ENCODE measurements at regions not wholly inside any gene's neighbourhood (a gene's known extent, or its start where the extent isn't known, plus 50 kb on each side); places are given as distances from the start of the nearest gene placed in this dataset.

- H3K27ac ChIP-seq (ENCODE audit: low read length): no peak overlapping the region
- H3K9me3 ChIP-seq (ENCODE audit: control insufficient read depth, low read length): no peaks in the 10 kb centered on the region
- 70% methylated on average over 5 of the region's 5 CpGs for WGBS
- no peaks in the 10 kb centered on the region for H3K4me1 ChIP-seq (ENCODE audit: control insufficient read depth, insufficient read depth, low read length)
- no peak for DNase-seq
- no peak for ATAC-seq
- intact Hi-C loops (cut with DNase I): no loop called here
- no peaks in the 10 kb centered on the region for H3K27me3 ChIP-seq (ENCODE audit: control insufficient read depth, insufficient read depth)
- no peak overlapping the region for H3K4me3 ChIP-seq (ENCODE audit: low read length)
Observed at GRCh38 chr12:113640837-113641236, 169.2 kb upstream of the LHX5 start.

GRCh38 chr12:113639474-113639873, 167.8 kb upstream of the LHX5 start:
- H3K4me1 ChIP-seq (ENCODE audit: control insufficient read depth, insufficient read depth, low read length): no peaks in the 10 kb centered on the region
- no peak overlapping the region for H3K27ac ChIP-seq (ENCODE audit: low read length)
- ATAC-seq (no peak), DNase-seq (no peak)
- no peak overlapping the region for H3K4me3 ChIP-seq (ENCODE audit: low read length)
- H3K9me3 ChIP-seq (ENCODE audit: control insufficient read depth, low read length): no peaks in the 10 kb centered on the region
- 84% methylated on average over 10 of the region's 10 CpGs for WGBS
- H3K27me3 ChIP-seq (ENCODE audit: control insufficient read depth, insufficient read depth): no peaks in the 10 kb centered on the region
- intact Hi-C loops (cut with DNase I): no loop called here

- Histone ChIP-seq H3K4me3 (ENCODE audit: low read length) (no peak overlapping the region), H3K27ac (ENCODE audit: low read length) (no peak overlapping the region), H3K4me1 (ENCODE audit: control insufficient read depth, insufficient read depth, low read length) (no peaks in the 10 kb centered on the region), H3K27me3 (ENCODE audit: control insufficient read depth, insufficient read depth) (no peaks in the 10 kb centered on the region), H3K9me3 (ENCODE audit: control insufficient read depth, low read length) (no peaks in the 10 kb centered on the region)
- intact Hi-C loops (cut with DNase I): no loop called here
- WGBS: 14% methylated on average over 10 of the region's 11 CpGs
- DNase-seq (no peak), ATAC-seq (no peak)
Observed at GRCh38 chr12:113638460-113638775, 166.7 kb upstream of the LHX5 start.

- H3K9me3 ChIP-seq (ENCODE audit: control insufficient read depth, low read length): peaks cover 4% of the 10 kb centered on the region
- 42% methylated on average over 8 of the region's 8 CpGs for WGBS
- H3K4me1 ChIP-seq (ENCODE audit: control insufficient read depth, insufficient read depth, low read length): no peaks in the 10 kb centered on the region
- ATAC-seq (no peak), DNase-seq (no peak)
- no peak overlapping the region for H3K4me3 ChIP-seq (ENCODE audit: low read length)
- no peaks in the 10 kb centered on the region for H3K27me3 ChIP-seq (ENCODE audit: control insufficient read depth, insufficient read depth)
- intact Hi-C loops (cut with DNase I): no loop called here
- no peak overlapping the region for H3K27ac ChIP-seq (ENCODE audit: low read length)
Observed at GRCh38 chr12:113634982-113635381, 163.3 kb upstream of the LHX5 start.

GRCh38 chr12:113634474-113634873, 162.8 kb upstream of the LHX5 start:
- H3K27ac ChIP-seq (ENCODE audit: low read length): no peak overlapping the region
- H3K4me1 ChIP-seq (ENCODE audit: control insufficient read depth, insufficient read depth, low read length): no peaks in the 10 kb centered on the region
- ATAC-seq: no peak
- peaks cover 6% of the 10 kb centered on the region for H3K9me3 ChIP-seq (ENCODE audit: control insufficient read depth, low read length)
- 41% methylated on average over 6 of the region's 6 CpGs for WGBS
- intact Hi-C loops (cut with DNase I): no loop called here
- no peak overlapping the region for H3K4me3 ChIP-seq (ENCODE audit: low read length)
- no peaks in the 10 kb centered on the region for H3K27me3 ChIP-seq (ENCODE audit: control insufficient read depth, insufficient read depth)
- DNase-seq: no peak

GRCh38 chr12:113633678-113634332, 162.1 kb upstream of the LHX5 start:
- no peaks in the 10 kb centered on the region for H3K4me1 ChIP-seq (ENCODE audit: control insufficient read depth, insufficient read depth, low read length)
- no peak overlapping the region for H3K27ac ChIP-seq (ENCODE audit: low read length)
- DNase-seq (no peak), ATAC-seq (no peak)
- no peaks in the 10 kb centered on the region for H3K27me3 ChIP-seq (ENCODE audit: control insufficient read depth, insufficient read depth)
- peaks cover 6% of the 10 kb centered on the region for H3K9me3 ChIP-seq (ENCODE audit: control insufficient read depth, low read length)
- intact Hi-C loops (cut with DNase I): no loop called here
- no peak overlapping the region for H3K4me3 ChIP-seq (ENCODE audit: low read length)

GRCh38 chr12:113630625-113631024, 159.0 kb upstream of the LHX5 start:
- intact Hi-C loops (cut with DNase I): no loop called here
- Histone ChIP-seq H3K9me3 (ENCODE audit: control insufficient read depth, low read length) (peaks cover 6% of the 10 kb centered on the region), H3K27me3 (ENCODE audit: control insufficient read depth, insufficient read depth) (no peaks in the 10 kb centered on the region), H3K27ac (ENCODE audit: low read length) (no peak overlapping the region), H3K4me3 (ENCODE audit: low read length) (no peak overlapping the region), H3K4me1 (ENCODE audit: control insufficient read depth, insufficient read depth, low read length) (no peaks in the 10 kb centered on the region)
- DNase-seq: no peak
- ATAC-seq: no peak

- DNase-seq (no peak), ATAC-seq (no peak)
- Histone ChIP-seq H3K27me3 (ENCODE audit: control insufficient read depth, insufficient read depth) (no peaks in the 10 kb centered on the region), H3K9me3 (ENCODE audit: control insufficient read depth, low read length) (peaks cover 8% of the 10 kb centered on the region), H3K4me3 (ENCODE audit: low read length) (no peak overlapping the region), H3K27ac (ENCODE audit: low read length) (no peak overlapping the region), H3K4me1 (ENCODE audit: control insufficient read depth, insufficient read depth, low read length) (no peaks in the 10 kb centered on the region)
- intact Hi-C loops (cut with DNase I): no loop called here
- WGBS: 74% methylated on average over 2 of the region's 2 CpGs
Observed at GRCh38 chr12:113625499-113625898, 153.8 kb upstream of the LHX5 start.

GRCh38 chr12:113622410-113622809, 150.7 kb upstream of the LHX5 start:
- DNase-seq: no peak
- WGBS: 54% methylated on average over 10 of the region's 10 CpGs
- no peak for ATAC-seq
- Histone ChIP-seq H3K4me3 (ENCODE audit: low read length) (no peak overlapping the region), H3K9me3 (ENCODE audit: control insufficient read depth, low read length) (peaks cover 5% of the 10 kb centered on the region), H3K27me3 (ENCODE audit: control insufficient read depth, insufficient read depth) (no peaks in the 10 kb centered on the region), H3K27ac (ENCODE audit: low read length) (no peak overlapping the region), H3K4me1 (ENCODE audit: control insufficient read depth, insufficient read depth, low read length) (no peaks in the 10 kb centered on the region)
- intact Hi-C loops (cut with DNase I): no loop called here

- Histone ChIP-seq H3K27me3 (ENCODE audit: control insufficient read depth, insufficient read depth) (no peaks in the 10 kb centered on the region), H3K4me3 (ENCODE audit: low read length) (no peak overlapping the region), H3K9me3 (ENCODE audit: control insufficient read depth, low read length) (peaks cover 4% of the 10 kb centered on the region), H3K4me1 (ENCODE audit: control insufficient read depth, insufficient read depth, low read length) (no peaks in the 10 kb centered on the region), H3K27ac (ENCODE audit: low read length) (no peak overlapping the region)
- WGBS: 67% methylated on average over 6 of the region's 6 CpGs
- intact Hi-C loops (cut with DNase I): no loop called here
- ATAC-seq (no peak), DNase-seq (no peak)
Observed at GRCh38 chr12:113620437-113620976, 148.8 kb upstream of the LHX5 start.

GRCh38 chr12:113619202-113619601, 147.5 kb upstream of the LHX5 start:
- H3K9me3 ChIP-seq (ENCODE audit: control insufficient read depth, low read length): peaks cover 2% of the 10 kb centered on the region
- ATAC-seq (no peak), DNase-seq (no peak)
- intact Hi-C loops (cut with DNase I): no loop called here
- H3K27ac ChIP-seq (ENCODE audit: low read length): no peak overlapping the region
- peaks cover 3% of the 10 kb centered on the region for H3K27me3 ChIP-seq (ENCODE audit: control insufficient read depth, insufficient read depth)
- no peak overlapping the region for H3K4me3 ChIP-seq (ENCODE audit: low read length)
- H3K4me1 ChIP-seq (ENCODE audit: control insufficient read depth, insufficient read depth, low read length): no peaks in the 10 kb centered on the region
- 43% methylated on average over 5 of the region's 5 CpGs for WGBS

- H3K9me3 ChIP-seq (ENCODE audit: control insufficient read depth, low read length): peaks cover 2% of the 10 kb centered on the region
- intact Hi-C loops (cut with DNase I): no loop called here
- H3K4me1 ChIP-seq (ENCODE audit: control insufficient read depth, insufficient read depth, low read length): no peaks in the 10 kb centered on the region
- no peak for DNase-seq
- no peak overlapping the region for H3K4me3 ChIP-seq (ENCODE audit: low read length)
- 89% methylated on average over 2 of the region's 2 CpGs for WGBS
- peaks cover 5% of the 10 kb centered on the region for H3K27me3 ChIP-seq (ENCODE audit: control insufficient read depth, insufficient read depth)
- no peak overlapping the region for H3K27ac ChIP-seq (ENCODE audit: low read length)
- no peak for ATAC-seq
Observed at GRCh38 chr12:113613414-113613813, 141.7 kb upstream of the LHX5 start.
